Type B pancreatic cell (in vitro differentiated cells): ENCODE measurements at regions not wholly inside any gene's neighbourhood (a gene's known extent, or its start where the extent isn't known, plus 50 kb on each side); places are given as distances from the start of the nearest gene placed in this dataset.

Experiments
- DNase-seq: peaks from one replicate; pipeline ENCODE4 v3.0.0; 2021; ENCODE audit warnings: mixed read lengths; ENCODE audit not compliant: unreplicated experiment; ENCODE audit errors: extremely low spot score
- H3K27ac Mint-ChIP-seq: 2 replicates; pipeline ENCODE4 v1.8.0; 2021; ENCODE audit warnings: mild to moderate bottlenecking, mixed read lengths
- H3K27me3 Mint-ChIP-seq: 2 replicates; pipeline ENCODE4 v1.8.0; 2021; ENCODE audit warnings: mixed read lengths
- H3K36me3 Mint-ChIP-seq: 2 replicates; pipeline ENCODE4 v1.8.0; 2021; ENCODE audit warnings: mixed read lengths
- H3K4me1 Mint-ChIP-seq: one replicate; pipeline ENCODE4 v1.8.0; 2021; ENCODE audit warnings: mixed read lengths; ENCODE audit not compliant: unreplicated experiment
- H3K4me3 Mint-ChIP-seq: 2 replicates; pipeline ENCODE4 v1.8.0; 2021; ENCODE audit warnings: mild to moderate bottlenecking, mixed read lengths
- H3K9me3 Mint-ChIP-seq: 2 replicates; pipeline ENCODE4 v1.8.0; 2021; ENCODE audit warnings: mixed read lengths
- CTCF ChIP-seq: fragments of 200-600 bp; sonication (generic); conservative IDR thresholded peaks from 2 replicates; pipeline ENCODE4 v1.5.0; 2021; ENCODE audit warnings: antibody characterized with exemption, mild to moderate bottlenecking

DNA sequence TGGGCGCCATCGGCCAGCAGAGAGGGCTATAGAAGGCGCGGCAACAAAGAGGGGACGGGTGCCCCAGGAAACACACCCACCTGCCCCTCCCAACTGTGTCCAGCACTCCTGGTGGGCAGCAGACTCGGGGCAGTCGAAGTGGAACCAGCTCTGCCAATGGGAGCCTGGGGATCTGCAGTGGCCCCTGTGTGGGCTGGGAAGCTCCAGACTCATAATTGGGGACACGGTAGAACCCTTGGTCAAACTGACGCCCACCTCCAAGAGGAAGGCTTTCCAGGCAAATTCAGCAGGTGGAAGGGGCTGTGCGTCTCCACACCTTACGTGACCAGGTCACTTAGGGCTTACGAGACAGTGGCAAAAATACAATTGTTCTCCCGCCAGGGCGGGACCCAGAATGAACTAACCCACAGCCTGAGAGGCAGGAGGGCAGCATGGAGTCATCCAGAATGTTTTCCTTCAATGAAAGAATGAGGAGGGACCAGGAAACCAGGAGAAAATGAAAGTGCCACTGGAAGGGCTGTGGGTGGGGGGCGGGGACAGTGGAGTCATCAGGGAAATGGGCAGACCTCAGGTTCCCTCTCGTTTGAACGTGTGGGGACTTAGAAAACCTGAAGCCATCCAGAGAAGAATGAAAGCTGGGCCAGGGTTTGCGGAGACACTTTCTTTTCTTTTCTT, 53.2 kb upstream of the SHANK2 start:
- Mint-ChIP-seq H3K27ac (no peak overlapping the region), H3K4me3 (no peak overlapping the region), H3K4me1 (peaks cover 24% of the 10 kb centered on the region), H3K9me3 (no peaks in the 10 kb centered on the region), H3K27me3 (peaks cover 2% of the 10 kb centered on the region), H3K36me3 (no peaks in the 10 kb centered on the region)
- DNase-seq = peak; percentile 55
- no peak for TF ChIP-seq CTCF

DNA sequence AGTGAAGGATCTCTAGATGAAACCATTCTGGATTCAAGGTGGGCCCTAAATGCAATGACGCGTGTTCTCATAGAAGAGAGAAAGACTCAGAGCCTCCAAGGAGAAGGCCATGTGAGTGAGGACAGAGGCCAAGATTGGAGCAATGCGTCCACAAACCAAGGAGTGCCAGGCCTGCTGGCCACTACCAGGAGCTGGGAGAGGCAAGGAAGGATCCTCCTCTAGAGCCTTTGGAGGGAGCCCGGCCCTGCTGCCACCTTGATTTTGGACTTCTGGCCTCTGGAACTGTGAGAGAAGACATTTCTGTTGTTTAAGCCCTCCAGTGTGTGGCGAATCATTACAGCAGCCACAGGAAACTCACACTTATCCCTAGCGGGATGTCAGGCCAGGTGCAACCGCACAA, 52.7 kb upstream of the SHANK2 start:
- no peak for DNase-seq
- H3K4me3 Mint-ChIP-seq = no peak overlapping the region
- H3K9me3 Mint-ChIP-seq = no peaks in the 10 kb centered on the region
- no peaks in the 10 kb centered on the region for H3K36me3 Mint-ChIP-seq
- no peak for TF ChIP-seq CTCF
- H3K27me3 Mint-ChIP-seq = peaks cover 2% of the 10 kb centered on the region
- H3K27ac Mint-ChIP-seq = no peak overlapping the region
- peaks cover 29% of the 10 kb centered on the region for H3K4me1 Mint-ChIP-seq

DNA sequence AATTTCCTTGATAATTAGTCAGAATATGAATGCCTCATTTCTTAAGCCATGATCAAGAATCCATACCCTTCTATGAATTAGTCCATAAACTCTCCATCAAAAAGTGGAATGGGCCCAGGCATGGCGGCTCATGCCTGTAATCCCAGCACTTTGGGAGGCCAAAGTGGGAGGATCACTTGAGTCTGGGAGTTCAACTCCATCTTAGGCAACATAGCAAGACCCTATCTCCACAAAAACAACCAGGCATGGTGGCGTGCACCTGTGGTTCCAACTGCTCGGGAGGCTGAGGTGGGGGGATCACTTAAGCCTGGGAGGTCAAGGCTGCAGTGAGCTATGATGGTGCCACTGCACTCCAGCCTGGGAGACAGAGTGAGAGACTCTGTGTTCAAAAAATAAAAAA, 52.1 kb upstream of the SHANK2 start:
- peaks cover 2% of the 10 kb centered on the region for H3K27me3 Mint-ChIP-seq
- TF ChIP-seq CTCF = no peak
- H3K4me3 Mint-ChIP-seq = no peak overlapping the region

GRCh38 chr11:71304045-71304444, 51.7 kb upstream of the SHANK2 start:
- Mint-ChIP-seq H3K36me3 (no peaks in the 10 kb centered on the region), H3K27me3 (peaks cover 2% of the 10 kb centered on the region), H3K4me1 (peaks cover 33% of the 10 kb centered on the region), H3K27ac (no peak overlapping the region), H3K4me3 (no peak overlapping the region), H3K9me3 (no peaks in the 10 kb centered on the region)
- no peak for TF ChIP-seq CTCF
- DNase-seq = peak; percentile 7

More for the DNA sequence above, 52.1 kb upstream of the SHANK2 start:
- Mint-ChIP-seq H3K27ac (no peak overlapping the region), H3K4me1 (peaks cover 31% of the 10 kb centered on the region), H3K9me3 (no peaks in the 10 kb centered on the region), H3K36me3 (no peaks in the 10 kb centered on the region)
- peak; percentile 24 for DNase-seq

- Mint-ChIP-seq H3K27me3 (peaks cover 2% of the 10 kb centered on the region), H3K36me3 (no peaks in the 10 kb centered on the region), H3K9me3 (no peaks in the 10 kb centered on the region), H3K4me1 (peaks cover 33% of the 10 kb centered on the region), H3K4me3 (no peak overlapping the region), H3K27ac (no peak overlapping the region)
- peak; percentile 39 for DNase-seq
- no peak for TF ChIP-seq CTCF
These were observed 50.5 kb upstream of the SHANK2 start for GRCh38 chr11:71302911-71303310.
